ENCODE measurements at regions not wholly inside any gene's neighbourhood (a gene's known extent, or its start where the extent isn't known, plus 50 kb on each side); places are given as distances from the start of the nearest gene placed in this dataset.

GRCh38 chr12:124440841-124441381 is 126.5 kb downstream of the NCOR2 start:
- Histone ChIP-seq H3K36me3 (ENCODE audit: insufficient read depth, low read length) (peaks cover 40% of the 10 kb centered on the region), H3K9me3 (ENCODE audit: control insufficient read depth in 1 of 2, insufficient read depth in 1 of 2, low read length in 2 of 2) (no peaks in the 10 kb centered on the region), H3K27me3 (ENCODE audit: control insufficient read depth in 1 of 2, insufficient read depth in 2 of 2, low read length in 2 of 2) (no peaks in the 10 kb centered on the region), H3K4me3 (ENCODE audit: low read length) (no peak overlapping the region), H3K27ac (ENCODE audit: low read depth in 1 of 2, low read length in 2 of 2) (no peak overlapping the region), H3K4me1 (ENCODE audit: insufficient read depth, low read length) (peaks cover 22% of the 10 kb centered on the region)
- intact Hi-C loops (cut with DNase I, micrococcal nuclease): no loop called here
- ATAC-seq (ENCODE audit: poor library complexity) (no peak), DNase-seq (no peak)
- H3K27ac Mint-ChIP-seq: peak overlapping the region; percentile 58
- no peak for TF ChIP-seq CTCF (IDR thresholded peaks at IDR 0.05)
- H3K27me3 Mint-ChIP-seq: no peaks in the 10 kb centered on the region
- H3K4me1 Mint-ChIP-seq (ENCODE audit: low read depth): peaks cover 16% of the 10 kb centered on the region
- ChIA-PET POLR2A (no interaction called here), CTCF (interaction anchor here (1.8 kb wide), 1 partner anchor 25 kb away, joined by 4 read pairs; no protein-coding TSS in a partner anchor)
- H3K36me3 Mint-ChIP-seq (ENCODE audit: low read depth): peaks cover 46% of the 10 kb centered on the region
- no peak overlapping the region for H3K4me3 Mint-ChIP-seq
- no peaks in the 10 kb centered on the region for H3K9me3 Mint-ChIP-seq

DNA sequence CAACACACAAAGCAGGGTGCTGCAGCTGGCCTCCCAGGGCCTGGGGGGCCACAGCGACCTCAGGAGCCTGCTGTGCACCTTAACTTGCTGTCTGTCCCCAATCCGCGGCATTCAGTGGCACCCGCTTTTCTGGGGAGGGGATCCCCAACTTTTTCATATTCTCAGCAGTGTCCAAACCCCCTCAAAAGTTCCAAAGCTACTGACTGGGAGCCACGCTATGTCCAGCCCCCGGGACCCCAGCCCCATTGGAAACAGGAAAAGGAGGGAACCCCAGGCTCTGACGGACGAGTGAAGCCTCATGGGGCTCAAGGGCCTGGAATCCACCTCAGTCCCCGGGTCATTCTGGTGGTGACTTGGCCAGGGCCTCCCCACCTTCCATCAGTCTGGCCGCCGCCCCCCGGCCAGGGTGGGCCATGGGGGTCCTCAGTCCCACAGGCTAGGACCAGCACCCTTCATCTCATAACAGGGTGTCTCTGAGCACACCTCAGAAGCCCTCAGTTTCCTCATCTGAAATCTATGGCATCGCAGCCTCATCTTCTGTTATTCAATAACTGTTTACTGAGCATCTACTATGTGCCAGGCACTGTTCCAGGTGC is 127.3 kb downstream of the NCOR2 start:
- no peak for ATAC-seq (ENCODE audit: poor library complexity)
- no peak overlapping the region for H3K4me3 ChIP-seq (ENCODE audit: low read length)
- H3K27me3 Mint-ChIP-seq: no peaks in the 10 kb centered on the region
- ChIA-PET POLR2A (no interaction called here), CTCF (no interaction called here)
- no peaks in the 10 kb centered on the region for H3K9me3 Mint-ChIP-seq
- H3K36me3 ChIP-seq (ENCODE audit: insufficient read depth, low read length): peaks cover 34% of the 10 kb centered on the region
- peak overlapping the region; percentile 58 for H3K27ac Mint-ChIP-seq
- H3K4me1 ChIP-seq (ENCODE audit: insufficient read depth, low read length): peaks cover 22% of the 10 kb centered on the region
- H3K27ac ChIP-seq (ENCODE audit: low read depth in 1 of 2, low read length in 2 of 2): no peak overlapping the region
- H3K9me3 ChIP-seq (ENCODE audit: control insufficient read depth in 1 of 2, insufficient read depth in 1 of 2, low read length in 2 of 2): no peaks in the 10 kb centered on the region
- H3K36me3 Mint-ChIP-seq (ENCODE audit: low read depth): peaks cover 50% of the 10 kb centered on the region
- no peak for TF ChIP-seq CTCF (IDR thresholded peaks at IDR 0.05)
- intact Hi-C loops (cut with DNase I, micrococcal nuclease): no loop called here
- no peak for DNase-seq
- H3K4me3 Mint-ChIP-seq: no peak overlapping the region
- no peaks in the 10 kb centered on the region for H3K27me3 ChIP-seq (ENCODE audit: control insufficient read depth in 1 of 2, insufficient read depth in 2 of 2, low read length in 2 of 2)
- H3K4me1 Mint-ChIP-seq (ENCODE audit: low read depth): peaks cover 16% of the 10 kb centered on the region

GRCh38 chr12:124438437-124439056 is 128.9 kb downstream of the NCOR2 start:
- Mint-ChIP-seq H3K36me3 (ENCODE audit: low read depth) (peaks cover 47% of the 10 kb centered on the region), H3K9me3 (no peaks in the 10 kb centered on the region), H3K27ac (no peak overlapping the region), H3K27me3 (no peaks in the 10 kb centered on the region), H3K4me1 (ENCODE audit: low read depth) (peaks cover 9% of the 10 kb centered on the region), H3K4me3 (no peak overlapping the region)
- no peaks in the 10 kb centered on the region for H3K9me3 ChIP-seq (ENCODE audit: control insufficient read depth in 1 of 2, insufficient read depth in 1 of 2, low read length in 2 of 2)
- peaks cover 19% of the 10 kb centered on the region for H3K4me1 ChIP-seq (ENCODE audit: insufficient read depth, low read length)
- peaks cover 26% of the 10 kb centered on the region for H3K36me3 ChIP-seq (ENCODE audit: insufficient read depth, low read length)
- ChIA-PET POLR2A (no interaction called here), CTCF (no interaction called here)
- H3K4me3 ChIP-seq (ENCODE audit: low read length): no peak overlapping the region
- ATAC-seq (ENCODE audit: poor library complexity) (no peak), DNase-seq (peak in 2 of 14 experiments; percentile 35 to 45)
- intact Hi-C loops (cut with DNase I, micrococcal nuclease): no loop called here
- H3K27me3 ChIP-seq (ENCODE audit: control insufficient read depth in 1 of 2, insufficient read depth in 2 of 2, low read length in 2 of 2): no peaks in the 10 kb centered on the region
- H3K27ac ChIP-seq (ENCODE audit: low read depth in 1 of 2, low read length in 2 of 2): peak overlapping the region in 1 of 2 donors; percentile 21
- TF ChIP-seq CTCF (IDR thresholded peaks at IDR 0.05): no peak

All from CD4-positive, alpha-beta T cell (primary cell).